CD4-positive, alpha-beta T cell treated with Interferon gamma for 1 hour (primary cell): ENCODE measurements at regions not wholly inside any gene's neighbourhood (a gene's known extent, or its start where the extent isn't known, plus 50 kb on each side); places are given as distances from the start of the nearest gene placed in this dataset.
"Not testable (repeated sequence)": the region's sequence is repeated elsewhere in the genome, so short reads cannot be mapped to it uniquely, and the experiment has no call there.

Experiments used
- DNase-seq: peaks from one replicate; pipeline ENCODE4 v3.0.0-alpha.2; 2020

DNA sequence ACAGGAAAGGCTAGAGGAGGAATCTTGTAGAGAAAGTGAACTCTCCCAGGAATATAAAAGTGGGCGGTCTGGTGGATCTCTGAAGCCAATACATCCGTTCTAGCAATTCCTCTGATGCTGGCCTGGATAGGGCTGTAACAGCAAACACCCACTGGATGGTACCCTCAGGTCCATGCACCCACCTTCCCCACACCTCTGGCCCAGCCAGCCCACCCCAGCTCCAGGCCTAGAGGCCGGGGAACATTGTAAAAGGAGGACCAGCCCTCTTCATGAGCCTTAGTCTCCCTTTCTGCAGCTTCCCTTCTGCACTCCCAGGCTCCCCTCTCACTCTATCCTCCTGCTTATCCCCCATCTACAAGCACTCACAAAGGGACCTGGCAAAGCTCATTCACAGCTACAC is 443.9 kb downstream of the BUD13 start:
- DNase-seq, result no peak

DNA sequence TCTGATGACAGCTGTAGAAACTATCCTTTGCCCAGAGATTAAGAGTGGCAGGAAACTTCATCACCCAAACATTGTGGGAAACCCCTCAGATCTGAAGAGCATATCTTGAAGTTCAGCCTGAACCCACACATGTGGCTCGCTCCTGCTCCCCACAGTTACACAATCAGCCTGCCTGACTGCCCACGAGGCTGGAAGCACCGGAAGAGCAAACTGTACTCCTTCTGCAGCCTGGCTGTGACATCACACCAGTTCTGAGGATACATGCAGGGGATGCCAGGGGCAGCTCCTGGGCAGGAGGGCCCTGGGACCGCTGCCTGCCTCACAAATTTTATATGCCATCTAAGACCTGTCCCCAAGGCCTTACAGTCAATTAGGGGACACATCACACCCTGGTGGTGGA is 444.4 kb downstream of the BUD13 start:
- DNase-seq, result no peak

DNA sequence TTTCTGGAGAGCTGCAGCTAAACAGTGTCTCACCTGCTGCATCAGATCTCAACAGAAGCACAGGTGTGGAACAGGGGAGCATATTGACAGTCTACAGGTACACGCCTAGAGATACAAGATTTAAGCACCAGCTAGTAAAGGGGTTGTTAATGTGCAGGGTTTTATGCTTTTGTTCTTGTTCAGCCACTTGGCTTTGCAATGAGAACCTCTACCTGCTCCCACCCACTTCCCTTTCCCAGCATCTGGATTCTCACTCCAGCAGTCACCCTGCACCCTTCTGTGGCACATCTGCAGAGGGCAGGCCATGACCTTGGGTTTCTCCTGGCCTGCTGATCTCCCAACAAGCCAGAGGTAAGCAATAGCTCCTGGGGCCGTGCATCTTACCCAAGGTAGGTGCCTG is 446.6 kb downstream of the BUD13 start:
- DNase-seq, result no peak

DNA sequence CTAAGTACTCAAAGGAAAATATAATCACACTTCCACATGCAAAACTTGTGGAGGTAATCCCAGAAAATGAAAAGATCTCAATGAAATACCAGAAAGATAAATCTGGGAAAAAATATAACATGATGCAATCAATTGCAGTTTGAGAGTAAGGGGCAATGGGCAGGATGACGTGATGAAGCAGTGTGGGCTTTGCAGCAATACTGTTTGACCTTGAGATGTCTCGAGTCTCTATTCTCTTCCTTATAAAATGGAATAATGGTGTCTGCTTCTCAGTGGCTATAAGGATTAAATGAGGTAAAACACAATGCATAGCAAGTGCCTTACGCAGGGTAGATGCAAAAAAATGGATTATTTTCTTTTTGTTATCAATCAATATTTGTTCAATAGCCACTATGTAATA is 447.5 kb downstream of the BUD13 start:
- no peak for DNase-seq

DNA sequence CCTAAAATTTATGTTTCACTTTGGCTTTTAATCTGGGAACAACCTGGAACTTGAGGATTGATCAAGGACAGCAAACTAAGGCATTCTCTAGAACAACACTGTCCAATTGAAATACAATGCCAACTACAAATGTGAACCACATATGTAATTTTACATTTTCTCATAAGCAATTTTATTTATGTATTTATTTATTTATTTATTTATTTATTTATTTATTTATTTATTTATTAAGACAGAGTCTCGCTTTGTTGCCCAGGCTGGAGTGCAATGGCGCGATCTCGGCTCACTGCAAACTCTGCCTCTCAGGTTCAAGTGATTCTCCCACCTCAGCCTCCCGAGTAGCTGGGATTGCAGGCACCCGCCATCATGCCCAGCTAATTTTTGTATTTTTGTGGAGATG is 448.7 kb downstream of the BUD13 start:
- DNase-seq, result not testable (repeated sequence)

DNA sequence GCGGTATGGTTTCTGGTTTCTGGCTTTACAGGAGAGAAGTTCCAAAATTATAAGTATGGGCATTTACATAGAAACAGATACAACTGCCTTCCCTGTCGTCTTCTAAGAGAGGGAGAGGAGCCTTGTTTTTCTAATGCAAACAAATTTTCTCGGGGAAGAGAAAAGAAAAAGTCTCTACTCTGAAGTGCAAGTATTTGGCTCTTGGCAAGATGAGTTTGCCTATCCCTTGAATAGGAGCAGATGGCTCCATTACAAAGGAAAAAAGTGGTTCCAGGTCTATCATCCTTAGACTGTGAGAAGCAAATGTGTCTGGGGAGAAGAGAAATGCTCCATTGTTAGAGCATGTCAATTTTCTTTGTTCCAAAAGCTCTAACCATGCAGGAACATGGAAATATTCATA is 455.6 kb downstream of the BUD13 start:
- DNase-seq, result no peak

DNA sequence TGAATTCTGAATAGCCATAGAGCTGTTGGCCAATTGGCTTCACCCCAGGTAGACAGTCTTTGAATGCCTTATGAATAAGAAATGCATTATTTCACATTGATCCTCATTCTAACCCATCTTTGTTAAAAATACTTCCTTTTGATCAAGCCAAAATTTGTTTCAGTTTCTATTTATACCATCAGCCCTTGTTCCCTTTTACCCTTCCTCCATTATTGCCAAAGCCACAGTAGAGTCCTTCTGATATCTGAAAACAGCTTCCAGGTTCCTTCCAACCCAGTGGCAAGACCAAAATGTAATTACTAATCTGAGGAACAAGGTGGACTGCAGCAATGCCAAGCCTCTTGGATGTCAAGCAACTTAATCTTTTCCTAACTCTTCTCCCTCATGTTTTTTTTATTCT is 458.8 kb downstream of the BUD13 start:
- no peak for DNase-seq

DNA sequence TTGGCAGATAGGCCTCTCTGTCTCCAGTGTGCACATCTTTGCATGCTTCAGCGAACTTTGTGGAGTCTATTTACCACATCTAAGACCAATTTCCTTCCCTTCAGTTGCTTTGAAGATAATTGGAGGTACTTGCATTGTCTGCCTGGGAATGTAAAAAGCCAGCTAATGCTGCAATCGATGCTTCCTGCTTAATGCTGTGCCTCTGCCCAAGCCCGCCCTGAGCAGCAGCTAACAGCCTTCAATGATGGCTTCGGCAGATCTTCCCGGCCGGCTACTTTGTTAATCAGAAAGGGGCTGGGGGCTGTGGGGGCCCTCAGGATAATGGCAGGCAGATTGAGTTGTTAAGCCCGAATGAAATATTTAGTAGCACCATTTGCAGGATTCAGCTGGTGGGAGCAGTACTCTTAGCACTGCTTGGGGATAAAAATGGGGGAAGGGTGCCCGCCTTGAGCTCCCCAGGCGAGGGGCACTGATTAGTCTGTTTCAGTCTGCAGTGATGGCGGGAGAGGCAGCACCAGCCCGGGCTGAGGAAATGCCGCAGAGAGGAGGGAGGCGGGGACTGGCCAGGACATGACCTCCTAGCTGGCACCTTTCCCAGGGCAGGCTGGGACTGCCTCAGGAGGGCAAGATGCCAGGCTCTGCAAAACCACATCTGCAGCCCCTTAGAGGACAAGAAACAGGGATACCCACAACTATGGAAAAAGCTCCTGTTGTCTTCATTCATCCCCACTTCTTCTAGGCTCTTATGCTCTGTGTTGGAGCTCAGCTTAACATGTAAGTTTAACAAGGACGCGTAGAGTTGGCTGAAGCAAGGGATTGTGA is 460.0 kb downstream of the BUD13 start:
- DNase-seq, result no peak

DNA sequence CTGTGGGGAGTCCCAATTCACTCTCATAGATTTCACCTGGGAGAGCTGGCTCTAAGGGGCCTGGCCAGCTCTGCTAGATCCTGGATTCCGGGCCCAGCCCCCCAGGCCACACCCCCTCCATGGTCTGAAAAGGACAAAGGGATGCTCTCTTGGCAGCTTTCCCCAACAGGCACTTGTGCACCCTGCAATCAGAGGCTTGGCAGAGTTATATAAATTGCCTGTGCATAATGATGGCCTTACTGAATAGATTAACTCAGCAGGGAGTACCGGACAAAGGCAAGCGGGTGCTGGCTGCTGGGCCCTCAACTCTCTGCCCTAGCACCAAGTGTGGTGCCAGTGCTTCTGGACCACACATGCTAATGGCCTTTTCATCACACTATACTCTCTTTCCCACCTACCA is 461.6 kb downstream of the BUD13 start:
- DNase-seq, result no peak

DNA sequence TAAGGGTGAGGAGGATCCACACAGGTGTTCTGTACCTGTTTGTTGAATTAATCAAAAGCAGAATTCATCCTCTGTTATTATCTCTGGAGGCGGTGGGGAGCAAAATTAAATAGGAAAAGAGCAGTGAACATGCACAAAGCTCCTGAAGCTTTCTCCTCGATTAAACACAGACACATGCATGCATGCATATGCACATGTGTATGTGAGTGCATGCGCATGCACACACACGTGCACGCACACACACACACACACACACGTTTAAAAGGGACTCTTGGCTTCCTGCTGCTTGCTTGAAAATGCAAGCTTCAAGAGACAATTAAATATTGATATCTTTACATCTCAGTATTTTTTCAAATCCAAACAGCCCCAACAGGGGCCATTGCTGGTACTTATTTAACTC is 462.1 kb downstream of the BUD13 start:
- no peak for DNase-seq

DNA sequence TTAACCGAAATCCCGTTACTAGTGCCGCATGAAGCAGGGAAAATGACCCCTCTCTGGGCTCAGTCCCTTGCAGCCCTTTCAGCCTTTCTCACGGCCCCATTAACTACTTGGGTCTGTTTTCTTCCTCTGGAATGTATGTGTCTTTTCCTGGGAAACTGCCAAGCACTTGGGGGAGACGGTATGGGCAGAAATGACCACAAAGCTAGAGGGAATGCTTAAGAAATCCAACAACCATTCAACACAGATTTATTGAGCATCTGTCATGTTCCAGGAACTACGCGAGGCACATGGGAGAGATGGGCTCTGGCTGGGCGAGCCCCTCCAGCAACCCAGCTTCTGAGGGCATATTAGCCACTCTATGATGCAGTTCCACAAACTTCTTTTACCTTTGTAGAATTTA is 462.6 kb downstream of the BUD13 start:
- DNase-seq, result no peak

DNA sequence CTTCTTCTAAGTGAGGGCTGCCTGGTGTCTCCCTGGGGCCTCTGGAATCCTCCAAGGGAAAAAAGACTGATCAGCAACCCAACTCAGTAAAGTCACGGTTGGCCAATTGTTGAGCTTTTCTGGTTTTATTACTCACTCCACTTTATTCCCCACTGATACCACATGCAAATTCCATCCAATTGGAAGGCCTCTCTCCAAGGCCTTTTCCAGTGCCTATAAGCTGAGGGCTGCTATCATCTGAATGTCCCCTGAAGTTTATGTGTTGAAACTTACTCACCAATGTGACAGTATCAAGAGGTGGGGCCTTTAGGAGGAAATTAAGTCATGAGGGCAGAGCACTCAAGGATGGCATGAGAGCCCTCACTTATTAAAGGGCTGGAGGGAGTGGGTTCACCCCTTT is 463.3 kb downstream of the BUD13 start:
- DNase-seq, result no peak

DNA sequence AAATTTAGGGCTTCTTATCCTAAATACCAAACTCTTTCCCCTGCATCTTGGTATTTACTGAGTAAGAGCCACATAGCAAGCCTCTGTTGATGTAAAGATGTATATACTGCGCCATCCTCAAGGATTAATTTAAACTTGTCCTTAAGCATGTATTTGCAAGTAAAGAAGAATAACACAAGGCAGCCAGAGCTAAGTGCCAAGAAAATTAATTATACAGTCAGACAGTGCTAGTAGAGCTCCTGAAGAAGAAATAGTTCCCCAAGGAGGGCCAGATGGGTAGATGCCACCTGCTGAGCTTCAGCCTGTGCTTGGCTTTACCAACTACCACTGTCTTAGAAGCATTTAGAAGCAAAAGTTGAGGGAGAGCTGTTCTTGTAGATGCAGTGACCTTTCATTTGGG is 470.0 kb downstream of the BUD13 start:
- no peak for DNase-seq

DNA sequence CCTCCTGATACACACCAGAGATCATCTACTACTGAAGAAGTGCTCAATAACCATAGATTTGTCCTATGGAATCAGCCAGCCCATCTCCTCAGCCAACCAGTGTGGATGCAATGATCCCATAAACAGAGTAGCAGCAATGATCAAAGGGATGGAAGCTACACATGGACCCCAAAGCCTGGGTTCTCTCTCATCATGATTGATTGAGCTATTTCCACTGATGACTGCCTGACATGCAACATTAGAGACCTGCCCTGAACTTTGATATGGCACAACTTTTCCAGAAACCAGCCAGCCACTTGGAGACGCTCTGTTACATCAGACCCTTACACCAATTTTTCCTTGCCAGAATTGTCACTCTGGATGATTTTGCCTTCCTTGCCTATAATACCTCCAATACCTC is 471.6 kb downstream of the BUD13 start:
- no peak for DNase-seq

DNA sequence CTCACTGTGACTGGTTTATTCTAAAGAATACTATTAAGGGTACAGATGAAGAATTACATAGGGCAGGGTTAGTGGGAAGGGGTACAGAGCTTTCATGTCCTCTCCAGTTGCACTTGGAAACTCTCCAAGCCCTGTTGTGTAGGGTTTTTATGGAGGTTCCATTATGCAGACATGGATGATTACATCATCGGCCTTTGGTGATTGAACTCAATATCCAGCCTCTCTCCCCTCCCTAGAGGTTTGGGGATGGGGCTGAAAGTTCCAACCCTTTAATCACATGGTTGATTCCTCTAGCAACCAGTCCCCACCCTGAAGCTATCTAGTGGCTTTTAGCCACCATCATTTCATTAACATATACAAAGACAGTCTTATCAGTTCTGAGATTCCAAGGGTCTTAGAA is 472.6 kb downstream of the BUD13 start:
- DNase-seq, result no peak

DNA sequence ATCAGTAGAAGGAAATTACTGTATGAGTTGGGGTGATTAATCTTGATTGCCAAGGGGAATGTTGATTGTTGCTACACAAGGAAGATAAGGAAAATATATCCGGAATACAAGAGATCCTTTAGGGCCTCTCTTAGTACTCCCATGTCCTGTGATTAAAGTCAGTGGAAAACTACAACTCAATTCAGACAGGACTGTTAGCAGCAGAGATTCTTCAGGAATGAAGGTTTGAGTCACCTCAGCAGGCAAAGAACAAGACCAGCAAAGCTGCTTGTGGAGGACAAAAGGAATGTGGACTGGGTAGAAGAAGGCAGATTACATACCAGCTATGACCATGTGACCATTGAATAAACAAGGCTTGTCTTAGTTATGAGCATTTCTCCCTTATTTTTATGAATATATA is 478.2 kb downstream of the BUD13 start:
- DNase-seq, result no peak

DNA sequence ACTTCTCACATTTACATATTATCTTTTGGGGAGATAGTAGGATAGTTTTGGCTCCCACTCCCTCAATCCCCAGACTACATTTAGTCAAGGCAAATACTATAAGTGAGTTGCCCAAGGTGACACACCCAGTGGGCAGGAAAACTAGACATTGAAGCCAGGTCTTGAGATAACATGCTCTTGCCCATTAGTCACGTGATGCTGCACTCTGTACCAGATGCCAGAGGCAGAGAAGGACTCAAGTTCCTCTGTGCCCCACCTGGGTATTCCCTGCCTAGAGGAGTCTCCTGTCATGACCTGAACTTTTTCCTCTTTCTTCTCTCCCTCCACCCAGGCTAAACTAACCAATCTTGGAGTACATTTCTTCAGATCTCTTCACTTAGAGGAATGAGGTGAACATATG is 484.9 kb downstream of the BUD13 start:
- no peak for DNase-seq

DNA sequence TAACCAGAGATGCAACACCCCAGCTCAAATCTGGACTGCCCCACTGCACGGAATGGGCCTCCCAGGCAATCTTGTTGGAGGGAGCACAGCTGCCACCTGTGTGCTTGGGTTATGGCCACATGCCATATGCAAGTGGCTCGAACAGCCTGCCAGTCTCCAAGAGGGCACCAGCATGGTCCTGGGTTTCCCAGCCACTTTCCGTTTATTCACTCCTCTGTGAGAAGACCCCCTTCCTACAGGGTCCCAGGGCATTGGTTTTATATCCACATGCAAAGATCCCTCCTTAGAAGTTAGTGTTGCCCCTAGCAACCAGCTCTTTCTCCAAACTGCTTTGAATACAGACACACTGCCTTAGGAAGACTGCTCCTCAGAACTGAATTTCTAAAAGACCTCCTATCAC is 487.8 kb downstream of the BUD13 start:
- no peak for DNase-seq

DNA sequence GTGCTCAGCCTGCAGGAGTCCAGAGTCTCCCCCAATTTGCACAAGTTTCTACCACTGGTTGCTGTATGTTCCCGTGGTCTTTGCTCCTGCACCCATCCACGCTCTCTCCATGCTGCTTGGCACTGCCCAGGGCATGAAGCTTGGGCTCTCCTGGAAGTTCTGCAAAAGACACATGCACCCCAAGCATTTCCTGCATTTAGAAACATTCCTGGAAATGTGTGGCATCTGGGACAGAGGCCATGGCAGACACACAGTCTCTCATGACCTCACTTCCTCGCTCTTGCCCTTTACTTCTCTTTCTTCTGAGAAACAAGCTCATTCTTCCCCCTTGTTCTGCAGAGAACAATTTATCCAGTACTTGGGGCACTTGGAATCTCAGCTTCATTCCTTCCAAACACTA is 489.5 kb downstream of the BUD13 start:
- no peak for DNase-seq

DNA sequence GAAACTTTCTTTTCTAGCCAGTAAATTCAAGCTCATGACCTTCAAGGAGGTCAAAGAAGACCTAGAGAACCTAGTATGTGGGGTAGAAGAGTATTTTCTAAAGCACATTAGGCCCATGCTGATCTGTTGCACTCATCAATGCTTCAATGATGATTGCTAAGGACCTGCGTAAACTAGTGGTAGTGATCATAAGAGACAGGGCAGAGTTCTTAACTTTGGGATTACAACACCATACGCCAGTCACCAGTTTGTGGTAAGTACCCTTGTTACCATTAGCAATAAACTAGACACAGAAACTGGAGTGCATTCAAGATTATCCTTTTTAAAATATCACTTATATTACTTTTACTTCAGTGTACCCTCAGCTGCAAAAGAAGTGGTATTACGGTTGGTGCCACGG is 490.3 kb downstream of the BUD13 start:
- DNase-seq, result no peak

DNA sequence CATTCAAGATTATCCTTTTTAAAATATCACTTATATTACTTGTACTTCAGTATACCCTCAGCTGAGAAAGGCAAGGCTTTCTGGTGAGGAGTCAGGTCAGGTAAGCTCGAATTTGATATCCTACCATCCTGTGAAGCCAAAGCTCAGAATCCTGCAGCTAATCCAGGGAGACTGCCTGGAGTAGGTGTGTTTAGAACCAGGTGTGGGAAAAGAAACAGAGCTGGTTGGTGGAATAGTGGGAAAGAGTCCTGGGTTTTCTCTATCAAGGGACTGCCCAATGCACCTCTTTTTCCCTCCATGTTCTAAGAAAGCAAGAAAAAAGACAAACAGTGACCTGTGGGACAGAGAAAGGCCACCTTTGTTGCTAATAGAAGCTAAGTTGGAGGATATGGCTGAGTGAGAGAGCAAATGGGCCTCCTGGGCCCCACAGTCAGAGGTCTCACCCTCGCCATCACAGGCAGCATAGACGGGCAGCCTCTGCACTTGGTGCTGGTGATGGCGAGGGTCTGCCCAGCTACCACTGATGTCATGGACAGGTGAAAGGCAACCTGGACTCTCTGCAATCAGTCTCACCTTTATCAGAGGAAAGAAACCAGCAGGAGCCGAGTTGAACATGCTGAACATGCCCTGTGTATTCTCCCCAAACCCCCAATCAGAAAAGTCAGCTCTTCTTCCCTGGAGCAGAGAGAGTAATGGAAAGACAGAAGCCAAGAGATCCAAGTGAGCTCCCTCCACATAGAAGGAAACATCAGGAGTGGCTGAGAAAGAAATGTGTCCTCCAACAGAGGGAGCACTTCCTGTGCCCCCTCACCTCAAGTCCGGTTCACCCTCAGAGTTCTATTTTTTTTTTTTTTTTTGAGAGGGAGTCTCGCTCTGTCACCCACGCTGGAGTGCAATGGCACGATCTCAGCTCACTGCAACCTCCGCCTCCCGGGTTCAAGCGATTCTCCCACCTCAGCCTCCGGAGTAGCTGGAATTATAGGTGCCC is 491.3 kb downstream of the BUD13 start:
- no peak for DNase-seq

DNA sequence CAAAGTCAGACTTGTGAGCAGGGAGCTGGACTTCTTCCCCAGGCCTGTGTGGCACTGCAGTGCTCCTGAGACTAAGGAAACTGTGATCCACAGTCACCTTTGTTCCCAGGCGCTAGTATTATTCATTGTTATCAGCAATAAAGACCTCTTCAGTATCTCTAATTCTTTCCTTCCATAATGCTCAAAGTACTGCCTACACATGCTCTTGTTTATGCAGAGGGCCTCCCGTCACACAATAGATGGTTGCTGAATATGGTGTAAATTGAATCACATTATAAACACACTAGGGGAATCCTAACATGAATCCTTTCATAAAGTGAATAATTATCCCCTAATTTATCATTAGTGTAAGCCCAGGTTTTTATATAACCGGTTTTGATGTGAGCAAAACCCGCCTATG is 493.3 kb downstream of the BUD13 start:
- DNase-seq, result no peak

DNA sequence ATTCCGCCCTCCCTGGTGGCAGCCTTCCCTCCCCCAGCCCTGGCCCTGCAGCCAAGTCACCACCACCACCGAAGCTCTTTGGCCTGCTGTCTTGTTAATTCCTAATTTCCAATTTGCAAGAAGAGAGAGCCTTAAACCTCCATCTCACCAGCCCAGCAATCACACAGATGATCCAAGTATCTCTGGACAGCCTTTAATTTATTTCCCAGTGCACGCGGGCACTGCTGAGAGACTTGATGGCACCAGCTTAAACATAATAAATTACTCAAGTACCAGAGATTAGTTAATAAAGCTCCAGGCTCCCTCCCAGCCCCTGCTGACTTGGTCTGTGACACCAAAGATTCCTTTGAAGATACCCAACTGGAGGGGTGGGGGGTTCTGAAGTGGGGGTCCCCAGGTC is 494.7 kb downstream of the BUD13 start:
- DNase-seq, result no peak
